HCT116 (cell line): ENCODE measurements at regions not wholly inside any gene's neighbourhood (a gene's known extent, or its start where the extent isn't known, plus 50 kb on each side); places are given as distances from the start of the nearest gene placed in this dataset.

Source experiments
- CTCF ChIP-seq, 3 experiments: fragments of 200-600 bp in 1 of 3; sonication (generic) in 1 of 3; IDR thresholded peaks in 2 of 3; conservative IDR thresholded peaks in 1 of 3; 2 replicates each; pipeline ENCODE4 v1.5.1; 2012 to 2017; ENCODE audit warnings: low read depth in 2 of 3, low read length in 2 of 3, antibody characterized with exemption in 1 of 3, borderline replicate concordance in 1 of 3, control low read depth in 1 of 3, mild to moderate bottlenecking in 1 of 3, mixed read lengths in 1 of 3, mixed run types in 1 of 3, moderate library complexity in 1 of 3; ENCODE audit not compliant: insufficient read depth in 1 of 3
- EZH2phosphoT487 ChIP-seq: fragments of 200-600 bp; IDR thresholded peaks from 2 replicates; pipeline ENCODE4 v1.6.1; 2018; ENCODE audit warnings: antibody characterized with exemption, borderline replicate concordance

GRCh38 chr7:35856175-35856574, 55.3 kb downstream of the SEPTIN7 start:
- TF ChIP-seq CTCF (IDR thresholded peaks at IDR 0.05 in 2 of 3, conservative IDR thresholded peaks at IDR 0.05 in 1 of 3; ENCODE audit: borderline replicate concordance in 1 of 3, insufficient read depth in 1 of 3, low read depth in 2 of 3, low read length in 2 of 3): no peak
- no peak for TF ChIP-seq EZH2phosphoT487
